NCI-H2107 treated with DMSO at 0.1 percent for 48 hours (cell line): ENCODE measurements at regions not wholly inside any gene's neighbourhood (a gene's known extent, or its start where the extent isn't known, plus 50 kb on each side); places are given as distances from the start of the nearest gene placed in this dataset.
"Not testable (repeated sequence)": the region's sequence is repeated elsewhere in the genome, so short reads cannot be mapped to it uniquely, and the experiment has no call there.

Experiments used
- DNase-seq: peaks from one replicate; lab custom pipeline; 2025; ENCODE audit not compliant: unreplicated experiment; lab: John Stamatoyannopoulos, UW

DNA sequence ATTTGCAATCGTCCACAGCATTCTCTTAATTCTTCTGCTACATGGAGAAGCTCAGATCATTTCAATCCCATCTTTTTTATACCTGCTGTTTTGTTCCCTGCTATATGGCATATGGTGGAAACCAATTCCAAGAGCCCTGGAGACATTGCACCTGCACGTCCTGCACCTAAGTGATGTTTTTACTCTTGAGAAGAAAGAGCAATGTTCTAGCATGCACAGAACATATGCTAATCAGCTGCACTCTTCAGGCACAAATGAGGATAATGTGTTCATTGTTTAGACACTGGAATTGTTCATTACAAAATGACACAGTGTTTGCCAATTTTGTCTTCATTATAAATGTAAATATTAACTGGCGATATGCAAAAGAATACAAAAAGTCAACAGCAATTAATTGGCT, 935.8 kb downstream of the TLE4 start:
- DNase-seq: no peak

DNA sequence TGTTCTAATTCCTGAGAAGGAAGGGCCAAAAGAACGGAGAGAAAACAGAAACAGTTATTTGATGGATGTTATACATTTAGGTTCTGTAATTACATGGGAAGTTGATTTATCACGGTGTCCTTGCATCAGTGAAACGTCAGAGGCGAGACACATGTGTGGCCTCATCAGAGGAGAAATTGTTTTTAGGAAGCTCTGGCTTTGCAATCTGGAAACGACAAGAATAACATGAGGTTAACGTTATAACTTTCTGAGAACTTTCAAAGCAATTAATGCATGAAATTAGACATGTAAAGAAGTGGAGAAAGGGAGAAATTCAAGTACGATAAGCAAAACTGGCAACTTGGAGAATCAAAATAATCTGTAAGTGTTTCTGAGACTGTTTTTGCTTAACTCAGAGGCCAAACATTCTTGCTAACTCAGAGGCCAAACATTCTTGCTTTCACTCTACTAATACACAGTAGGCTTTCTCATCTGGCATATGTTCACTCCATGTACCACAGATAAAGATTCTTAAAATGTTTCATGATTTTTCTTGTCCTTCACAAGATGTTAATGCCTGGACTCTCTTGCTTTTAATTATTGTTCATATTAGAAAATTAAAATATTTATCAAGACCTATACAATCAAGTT, 933.0 kb downstream of the TLE4 start:
- no peak for DNase-seq

GRCh38 chr9:80503671-80504281, 932.0 kb downstream of the TLE4 start:
- no peak for DNase-seq

- no peak for DNase-seq
Observed at GRCh38 chr9:80502306-80502705, 930.5 kb downstream of the TLE4 start.

DNA sequence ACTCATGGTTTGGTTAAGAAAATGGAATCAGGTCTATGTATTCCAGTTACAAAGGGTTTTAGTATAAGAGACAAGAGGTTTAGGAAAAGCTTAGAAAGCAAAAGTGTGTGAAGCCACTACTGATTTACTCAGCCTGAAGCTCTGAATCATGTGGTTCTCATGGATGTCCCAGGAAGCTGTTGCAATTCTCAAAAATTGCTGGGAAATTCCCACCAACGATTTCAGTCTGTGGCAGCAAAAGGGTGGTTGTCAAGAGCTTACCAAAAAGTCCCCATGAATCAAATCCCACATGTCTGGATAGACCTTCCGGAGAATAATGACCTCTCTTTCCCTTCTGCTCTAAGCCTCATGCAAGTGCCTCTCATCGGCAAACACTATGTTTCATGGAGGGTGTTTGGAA, 929.9 kb downstream of the TLE4 start:
- no peak for DNase-seq

DNA sequence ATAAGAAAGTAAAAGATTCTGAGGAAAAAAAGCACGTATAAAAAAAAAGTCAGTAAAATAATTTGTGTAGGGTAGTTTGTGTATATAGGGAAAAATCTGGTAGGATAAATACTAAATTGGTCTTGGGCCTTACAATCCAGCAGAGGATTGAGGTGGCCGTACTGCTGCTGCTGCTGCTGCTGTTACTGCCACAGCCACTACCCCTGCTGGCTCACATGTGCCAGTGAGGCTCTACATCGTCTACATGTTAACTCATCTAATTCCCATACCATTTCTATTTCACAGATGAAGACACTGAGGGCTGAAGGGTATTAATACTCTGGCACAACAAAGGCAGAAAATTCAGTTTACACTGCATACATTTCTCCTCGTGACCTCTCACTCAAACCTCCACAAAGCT, 928.5 kb downstream of the TLE4 start:
- no peak for DNase-seq

- no peak for DNase-seq
Observed at GRCh38 chr9:80498001-80498555, 926.3 kb downstream of the TLE4 start.

GRCh38 chr9:80496901-80497556, 925.3 kb downstream of the TLE4 start:
- DNase-seq: no peak

DNA sequence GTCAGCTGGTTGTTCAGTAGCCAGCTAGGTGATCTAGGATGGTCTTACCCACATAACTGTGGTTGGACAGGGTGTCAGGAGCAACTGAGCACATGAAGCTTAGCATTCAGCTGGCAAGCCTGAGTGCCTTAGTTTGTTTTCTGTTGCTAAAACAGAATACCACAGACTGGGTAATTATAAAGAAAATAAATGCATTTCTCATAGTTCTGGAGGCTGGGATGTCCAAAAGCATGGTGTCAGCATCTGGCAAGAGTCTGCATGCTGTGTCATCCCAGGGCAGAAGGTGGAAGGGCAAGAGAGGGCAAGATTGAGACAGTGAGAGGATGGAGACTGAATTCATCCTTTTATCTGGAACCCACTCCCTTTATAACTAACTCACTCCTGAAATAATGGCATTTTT, 921.5 kb downstream of the TLE4 start:
- no peak for DNase-seq

DNA sequence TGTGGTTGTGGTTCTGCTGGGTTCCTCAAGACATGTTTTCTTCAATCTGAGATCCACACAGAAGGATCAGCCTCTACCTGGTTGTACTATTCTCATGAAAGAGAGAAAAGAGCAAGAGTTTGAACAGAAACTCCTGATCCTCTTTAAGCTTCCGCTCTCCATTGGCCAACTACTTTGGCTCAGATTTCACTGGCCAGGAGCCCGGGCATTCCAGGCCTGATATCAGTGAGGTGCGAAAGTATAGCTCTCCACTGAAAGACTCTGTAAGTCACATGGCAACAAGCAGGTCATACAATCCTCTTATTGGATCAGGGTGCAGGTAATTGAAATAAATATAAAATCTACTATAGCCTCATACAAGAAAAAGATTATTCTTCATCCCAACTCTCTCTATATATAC, 920.5 kb downstream of the TLE4 start:
- DNase-seq: no peak

GRCh38 chr9:80491086-80491696, 919.4 kb downstream of the TLE4 start:
- no peak for DNase-seq

DNA sequence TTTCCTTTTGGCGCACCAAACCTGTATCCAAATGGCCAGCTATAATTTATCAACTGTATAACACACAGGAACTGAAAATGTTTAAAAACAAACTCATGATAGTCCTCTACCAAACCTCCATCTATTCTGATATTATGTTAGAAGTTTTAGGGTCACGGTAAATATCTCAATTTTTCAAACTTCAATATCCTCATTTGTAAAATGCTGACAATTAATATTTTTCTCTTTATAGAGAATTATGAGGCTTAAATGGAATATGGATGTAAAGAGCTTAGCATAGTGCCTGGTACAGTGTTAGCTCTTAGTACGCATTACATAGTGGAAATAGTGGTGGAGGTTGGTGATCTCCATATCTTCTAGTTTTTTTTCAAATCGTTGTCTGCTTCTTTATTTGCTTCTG, 917.6 kb downstream of the TLE4 start:
- DNase-seq: no peak

- DNase-seq: no peak
Observed at GRCh38 chr9:80485420-80486250, 913.9 kb downstream of the TLE4 start.

GRCh38 chr9:80482251-80482650, 910.5 kb downstream of the TLE4 start:
- DNase-seq: not testable (repeated sequence)

GRCh38 chr9:80467632-80468031, 895.9 kb downstream of the TLE4 start:
- no peak for DNase-seq

DNA sequence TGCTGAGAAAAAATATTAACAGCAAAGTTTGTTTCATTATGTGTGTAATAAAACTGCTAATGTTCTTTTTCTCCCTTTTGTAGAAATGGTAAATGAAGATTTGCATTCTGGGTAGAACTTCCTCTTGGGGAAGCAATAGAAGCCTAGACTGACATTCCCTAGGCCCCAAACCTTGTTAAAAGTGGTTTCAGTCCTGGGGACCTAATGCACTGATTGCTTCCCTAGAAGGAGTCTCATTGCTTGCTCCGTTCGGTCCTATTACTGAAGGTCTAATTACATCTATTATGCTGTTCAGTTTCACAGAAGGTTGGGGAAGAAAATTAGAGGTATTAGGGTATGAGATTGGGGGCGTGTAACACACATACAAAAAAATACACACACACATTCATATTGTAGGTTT, 893.8 kb downstream of the TLE4 start:
- DNase-seq: no peak

GRCh38 chr9:80449513-80449912, 877.7 kb downstream of the TLE4 start:
- DNase-seq: no peak

GRCh38 chr9:80448996-80449395, 877.2 kb downstream of the TLE4 start:
- DNase-seq: no peak

GRCh38 chr9:80447876-80448275, 876.1 kb downstream of the TLE4 start:
- DNase-seq: no peak

DNA sequence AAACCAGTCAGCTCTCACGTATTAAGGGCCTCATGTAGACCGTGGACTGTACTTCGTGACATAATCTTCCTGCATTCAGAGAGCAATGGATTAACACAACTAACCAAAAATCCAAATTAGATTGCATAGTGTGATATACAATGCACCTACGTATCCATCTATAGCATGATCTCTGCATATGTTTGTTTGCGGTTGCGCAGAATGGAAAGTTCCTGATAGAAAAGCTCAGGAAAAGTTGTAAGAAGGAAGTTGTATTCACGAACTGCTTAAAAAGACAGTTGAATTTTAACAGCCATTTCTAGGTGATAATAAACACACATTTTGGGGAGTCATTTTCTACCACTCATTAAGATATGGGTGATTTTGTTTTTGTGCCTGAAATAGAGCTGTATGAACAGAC, 869.0 kb downstream of the TLE4 start:
- DNase-seq: no peak

DNA sequence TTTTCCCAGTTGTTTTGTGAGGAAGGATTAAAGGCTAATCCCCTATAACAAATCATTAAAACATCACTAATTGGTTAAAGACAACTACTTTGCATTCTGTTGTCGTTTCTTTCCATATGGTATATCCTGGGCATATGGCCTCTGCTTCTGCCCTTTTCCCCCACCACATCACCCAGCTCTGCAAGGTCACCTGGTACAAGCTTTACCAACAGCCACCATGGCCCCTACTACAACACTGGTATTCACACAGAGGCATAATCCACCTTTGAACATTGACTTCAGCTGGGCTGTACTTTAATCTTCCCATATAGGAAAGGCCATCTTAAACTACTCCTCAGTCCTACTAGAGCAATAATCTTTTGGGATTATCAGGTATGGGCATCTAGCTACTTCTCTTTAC, 866.1 kb downstream of the TLE4 start:
- DNase-seq: no peak
